ENCODE measurements at regions not wholly inside any gene's neighbourhood (a gene's known extent, or its start where the extent isn't known, plus 50 kb on each side); places are given as distances from the start of the nearest gene placed in this dataset.

DNA sequence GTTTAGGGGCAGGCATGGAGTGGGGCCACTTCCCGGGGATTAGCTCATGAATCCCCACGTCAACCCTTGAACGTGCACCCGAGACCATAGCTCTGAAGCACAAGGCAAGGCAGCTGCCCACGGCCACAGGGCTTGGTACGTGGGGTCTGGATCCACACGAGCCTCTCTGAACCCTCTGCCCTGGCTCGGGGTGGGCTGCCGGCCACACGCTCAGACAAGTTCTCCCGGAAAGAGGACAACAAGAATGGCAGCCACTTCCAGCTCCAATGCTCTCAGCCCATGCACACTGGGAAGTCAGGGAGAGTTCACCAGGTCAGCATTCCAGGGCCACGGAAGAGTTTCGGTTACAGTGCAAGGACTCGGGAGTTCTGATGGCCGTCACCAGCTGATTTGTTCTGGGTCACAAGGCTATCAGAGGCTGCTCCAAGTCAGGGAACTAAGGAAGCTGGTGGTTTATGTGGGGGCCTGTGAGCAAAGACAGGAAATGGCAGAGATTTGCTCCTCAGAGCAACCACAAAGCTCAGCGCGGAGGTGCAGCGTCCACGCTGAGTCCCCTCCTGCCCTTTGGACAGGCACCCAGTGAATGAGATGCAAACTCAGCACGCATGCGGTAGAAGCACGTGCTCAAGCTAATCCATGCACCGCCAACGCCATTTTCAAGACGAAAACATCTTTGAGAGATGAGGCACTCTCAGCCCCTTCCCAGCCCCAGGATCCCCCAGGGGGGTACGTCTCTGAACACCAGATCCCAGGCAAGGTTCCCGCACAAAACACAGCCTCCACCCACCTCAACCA lies 356.4 kb downstream of the FOXL1 start:
- no peak for TF ChIP-seq CTCF (conservative IDR thresholded peaks at IDR 0.05; ENCODE audit: low read depth)
- POLR2A ChIA-PET (ENCODE audit: low non-redundant PET): no interaction called here
- peak overlapping the region; percentile 35; the same call in 1 of the 2 replicates for H3K27ac ChIP-seq
- CTCF ChIA-PET: interaction anchor here (0.5 to 0.8 kb wide), 4 partner anchors 83 to 363 kb away, joined by 3 read pairs; no protein-coding TSS in a partner anchor
- DNase-seq (ENCODE audit: low spot score): no peak

DNA sequence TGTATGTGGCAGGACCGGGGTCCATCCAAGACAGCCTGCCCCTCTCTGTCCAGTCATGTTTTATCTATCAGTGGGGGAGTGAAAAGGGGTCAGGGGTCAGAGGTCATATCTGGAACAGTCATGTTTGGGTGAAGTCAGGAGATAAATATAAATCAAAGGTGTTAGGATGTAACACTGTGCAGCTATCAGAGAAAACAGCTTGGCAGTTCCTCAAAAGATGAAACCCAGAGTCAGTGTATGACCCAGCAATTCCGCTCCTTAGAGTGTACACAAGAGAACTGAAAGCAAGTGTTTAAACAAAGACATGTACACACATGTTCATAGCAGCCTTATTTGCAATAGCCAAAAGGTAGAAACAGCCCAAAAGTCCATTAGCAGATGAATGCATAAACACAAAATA lies 361.3 kb downstream of the FOXL1 start:
- CTCF ChIA-PET: no interaction called here
- no peak overlapping the region for H3K27ac ChIP-seq
- TF ChIP-seq CTCF (conservative IDR thresholded peaks at IDR 0.05; ENCODE audit: low read depth): no peak
- no peak for DNase-seq (ENCODE audit: low spot score)
- POLR2A ChIA-PET (ENCODE audit: low non-redundant PET): no interaction called here

- ChIA-PET POLR2A (ENCODE audit: low non-redundant PET) (no interaction called here), CTCF (no interaction called here)
- no peak for TF ChIP-seq CTCF (conservative IDR thresholded peaks at IDR 0.05; ENCODE audit: low read depth)
- H3K27ac ChIP-seq: no peak overlapping the region
- no peak for DNase-seq (ENCODE audit: low spot score)
Measured at GRCh38 chr16:86941731-86942130, 363.4 kb downstream of the FOXL1 start.

- CTCF ChIA-PET: interaction anchor here (0.5 kb wide), 1 partner anchor 120 kb away, joined by 3 read pairs; no protein-coding TSS in a partner anchor
- TF ChIP-seq CTCF (conservative IDR thresholded peaks at IDR 0.05; ENCODE audit: low read depth): no peak
- POLR2A ChIA-PET (ENCODE audit: low non-redundant PET): no interaction called here
- no peak overlapping the region for H3K27ac ChIP-seq
- DNase-seq (ENCODE audit: low spot score): no peak
Measured at GRCh38 chr16:86942151-86943051, 364.1 kb downstream of the FOXL1 start.

DNA sequence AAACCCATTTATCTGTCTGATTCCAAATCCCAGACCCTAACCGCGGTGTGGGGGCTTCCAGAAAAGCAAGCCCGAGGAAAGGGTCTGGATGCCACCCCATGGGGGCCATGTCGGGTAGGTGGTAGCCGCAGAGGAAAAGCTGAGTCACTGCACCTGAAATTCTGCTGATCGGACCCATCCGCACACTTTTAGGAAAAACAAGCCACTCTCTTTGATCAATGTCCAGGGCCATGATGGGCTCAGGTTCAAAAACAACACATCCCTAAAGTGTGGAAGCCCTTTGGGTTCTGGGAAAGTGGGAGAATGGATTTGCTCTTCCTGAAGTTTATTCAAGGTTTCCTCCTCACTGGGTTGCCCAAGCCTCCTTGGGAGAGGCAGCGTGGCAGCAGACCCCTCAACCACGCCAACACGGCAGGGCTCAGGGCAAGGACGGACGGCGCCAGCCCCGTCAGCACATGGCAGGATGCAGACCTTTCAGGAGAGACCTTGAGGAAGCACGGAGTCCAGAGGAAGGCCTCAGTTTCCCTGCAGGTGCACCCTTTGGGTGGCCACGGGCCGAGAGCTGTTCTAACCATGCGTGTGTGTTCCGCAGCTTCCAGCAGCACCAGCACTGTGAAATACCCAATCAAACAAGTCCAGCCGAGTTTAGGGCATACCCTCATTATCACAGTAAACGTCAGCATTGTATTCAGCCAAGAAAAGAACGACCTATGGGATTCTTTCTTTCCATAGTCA lies 367.0 kb downstream of the FOXL1 start:
- ChIA-PET CTCF (no interaction called here), POLR2A (ENCODE audit: low non-redundant PET) (no interaction called here)

More for the DNA sequence above, 367.0 kb downstream of the FOXL1 start:
- no peak overlapping the region for H3K27ac ChIP-seq
- no peak for DNase-seq (ENCODE audit: low spot score)
- no peak for TF ChIP-seq CTCF (conservative IDR thresholded peaks at IDR 0.05; ENCODE audit: low read depth)

Data from RWPE1 (cell line).